Panc1 (cell line): ENCODE measurements at regions not wholly inside any gene's neighbourhood (a gene's known extent, or its start where the extent isn't known, plus 50 kb on each side); places are given as distances from the start of the nearest gene placed in this dataset.
"Not testable (repeated sequence)": the region's sequence is repeated elsewhere in the genome, so short reads cannot be mapped to it uniquely, and the experiment has no call there.

Experiments
- CTCF ChIP-seq: fragments of 450-650 bp; IDR thresholded peaks from 2 replicates; pipeline ENCODE4 v1.5.1; 2017; ENCODE audit warnings: mild to moderate bottlenecking
- TCF7L2 ChIP-seq: IDR thresholded peaks from 2 replicates; pipeline ENCODE4 v1.6.1; 2011; ENCODE audit warnings: mild to moderate bottlenecking, low read depth, low read length, inconsistent platforms

DNA sequence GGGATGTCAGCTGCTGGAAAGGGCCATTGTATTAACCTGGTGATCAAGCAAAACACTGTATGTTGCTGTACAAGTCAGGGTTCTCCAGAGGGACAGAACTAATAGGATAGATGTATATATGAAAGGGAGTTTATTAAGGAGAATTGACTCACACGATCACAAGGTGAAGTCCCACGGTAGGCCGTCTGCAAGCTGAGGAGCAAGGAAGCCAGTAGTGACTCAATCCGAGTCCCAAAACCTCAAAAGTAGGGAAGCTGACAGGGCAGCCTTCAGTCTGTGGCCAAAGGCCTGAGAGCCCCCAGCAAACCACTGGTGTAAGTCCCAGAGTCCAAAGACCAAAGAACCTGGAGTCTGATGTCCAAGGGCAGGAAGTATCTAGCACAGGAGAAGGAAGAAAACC is 116.0 kb upstream of the DAP start:
- TF ChIP-seq CTCF, TCF7L2: not testable (repeated sequence)
